ENCODE measurements at regions not wholly inside any gene's neighbourhood (a gene's known extent, or its start where the extent isn't known, plus 50 kb on each side); places are given as distances from the start of the nearest gene placed in this dataset.
"Not testable (repeated sequence)": the region's sequence is repeated elsewhere in the genome, so short reads cannot be mapped to it uniquely, and the experiment has no call there.

GRCh38 chr10:130350996-130351395 lies 214.8 kb downstream of the GLRX3 start:
- DNase-seq: no peak

DNA sequence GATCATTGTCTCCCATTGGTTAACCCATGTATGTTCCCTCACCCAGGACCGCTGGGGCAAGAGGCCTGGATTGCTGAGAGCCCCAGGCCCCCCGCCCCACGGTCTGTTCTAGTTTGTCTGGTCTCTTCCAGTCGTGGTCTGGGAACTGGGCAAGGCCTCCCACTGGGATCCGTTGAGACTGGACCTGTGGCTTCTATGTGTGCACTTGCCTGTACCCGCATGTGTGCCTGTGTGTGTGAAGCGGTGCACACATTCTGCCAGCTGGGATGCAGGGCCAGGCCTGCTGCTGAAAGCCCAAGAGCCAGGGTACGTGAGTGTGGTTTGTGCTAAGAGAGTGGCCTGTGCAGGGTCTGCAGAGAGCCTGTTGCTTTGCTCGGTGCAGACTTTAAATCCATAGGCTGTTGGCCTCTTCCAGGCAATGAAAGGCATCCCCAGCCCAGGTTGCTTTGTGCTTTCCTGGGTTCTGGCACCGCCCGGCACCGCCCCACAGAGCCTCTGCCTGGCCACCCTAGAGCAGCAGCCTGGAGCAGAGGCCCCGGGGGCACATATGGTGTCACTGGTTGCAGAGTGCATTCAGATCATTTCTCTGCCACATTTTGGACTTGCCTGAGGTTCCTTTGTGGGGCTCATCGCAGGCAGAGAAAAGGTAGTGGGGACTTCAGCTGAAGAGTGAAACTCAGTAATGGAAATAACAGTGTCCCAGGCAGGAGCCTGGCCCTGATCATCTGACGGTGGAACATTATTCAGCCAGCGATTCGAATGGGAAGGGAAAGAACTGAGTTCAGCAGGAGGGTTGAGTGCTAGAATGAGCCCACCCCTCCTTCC lies 215.5 kb downstream of the GLRX3 start:
- DNase-seq: no peak

- DNase-seq: no peak
These were observed 216.1 kb downstream of the GLRX3 start for GRCh38 chr10:130352291-130352645.

GRCh38 chr10:130353928-130354572 lies 217.9 kb downstream of the GLRX3 start:
- DNase-seq: no peak

GRCh38 chr10:130354573-130354954 lies 218.4 kb downstream of the GLRX3 start:
- no peak for DNase-seq

GRCh38 chr10:130354976-130355795 lies 219.0 kb downstream of the GLRX3 start:
- DNase-seq: no peak

- DNase-seq: not testable (repeated sequence)
These were observed 220.2 kb downstream of the GLRX3 start for GRCh38 chr10:130356429-130356828.

DNA sequence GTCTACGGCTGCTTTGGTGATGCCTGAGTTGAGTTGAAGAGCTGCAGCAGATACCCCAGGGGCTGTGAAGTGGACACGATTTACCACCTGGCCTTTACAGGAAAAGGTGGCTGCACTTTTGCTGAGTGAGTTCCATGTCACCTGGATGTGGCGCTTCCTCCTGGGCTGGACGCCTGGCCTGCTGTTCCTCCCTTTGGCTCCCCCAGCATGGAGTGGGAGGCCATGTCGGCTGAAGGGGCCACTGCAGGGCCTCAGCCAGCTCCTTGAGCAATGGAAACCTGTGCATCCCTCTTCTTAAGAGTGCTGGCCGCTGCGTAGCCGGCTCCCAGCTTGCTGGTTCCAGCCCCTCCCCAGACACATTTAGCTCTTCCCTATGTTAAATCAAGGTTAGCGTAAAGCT lies 221.0 kb downstream of the GLRX3 start:
- DNase-seq: no peak

GRCh38 chr10:130357951-130358350 lies 221.8 kb downstream of the GLRX3 start:
- no peak for DNase-seq

DNA sequence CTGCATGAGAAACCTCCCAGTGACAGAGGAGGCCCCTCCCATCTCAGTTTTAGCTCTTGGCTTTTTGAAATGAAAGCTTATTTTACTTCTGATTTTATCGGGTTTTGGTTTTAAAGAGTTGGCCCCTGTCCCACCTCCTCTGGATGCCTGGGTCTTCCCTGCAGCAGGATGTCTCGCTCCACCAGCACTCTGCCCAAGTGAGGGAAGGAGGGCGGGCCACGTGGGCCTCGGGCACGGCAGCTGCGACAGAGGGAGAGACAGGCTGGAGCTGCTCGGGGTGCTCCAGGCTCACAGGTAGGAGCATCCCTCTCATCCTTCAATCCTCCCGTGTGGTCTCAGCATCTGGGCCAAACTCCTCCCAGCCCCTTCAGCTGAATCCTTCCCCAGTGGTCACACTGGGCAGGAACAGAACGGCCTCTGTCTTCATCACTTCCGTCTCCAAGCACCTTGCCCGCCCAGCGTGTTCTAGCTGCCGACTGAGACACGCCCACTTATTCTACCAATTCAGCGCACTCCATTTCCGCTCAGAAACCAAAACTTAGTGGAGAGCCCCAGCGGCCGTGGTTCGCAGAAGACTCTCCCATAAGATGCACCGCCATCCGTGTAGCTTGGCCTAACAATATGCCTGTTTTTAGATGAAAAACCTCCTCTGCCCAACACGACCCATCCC lies 222.9 kb downstream of the GLRX3 start:
- no peak for DNase-seq

DNA sequence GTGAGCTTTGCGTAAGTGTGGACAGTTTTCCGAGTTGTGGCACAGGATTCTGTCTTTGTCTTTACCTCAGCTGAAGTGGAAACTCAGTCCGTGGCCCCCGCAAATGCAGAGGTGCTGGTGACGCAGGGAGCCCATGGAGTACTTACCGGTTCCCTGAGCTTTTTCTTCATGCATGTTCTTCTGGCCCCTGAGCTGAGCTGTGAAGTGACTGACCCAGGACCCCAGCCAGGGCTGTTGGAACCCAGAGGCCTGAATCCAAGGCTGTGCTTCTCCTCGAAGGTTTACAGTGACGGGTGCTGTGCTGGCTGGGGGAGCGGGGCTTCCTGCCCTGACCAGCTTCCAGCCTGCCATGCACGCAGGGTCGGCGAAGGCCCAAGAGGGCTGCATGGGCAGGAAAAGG lies 223.5 kb downstream of the GLRX3 start:
- DNase-seq: no peak

- DNase-seq: no peak
These were observed 224.7 kb downstream of the GLRX3 start for GRCh38 chr10:130360826-130361311.

GRCh38 chr10:130361351-130362105 lies 225.3 kb downstream of the GLRX3 start:
- DNase-seq: no peak

DNA sequence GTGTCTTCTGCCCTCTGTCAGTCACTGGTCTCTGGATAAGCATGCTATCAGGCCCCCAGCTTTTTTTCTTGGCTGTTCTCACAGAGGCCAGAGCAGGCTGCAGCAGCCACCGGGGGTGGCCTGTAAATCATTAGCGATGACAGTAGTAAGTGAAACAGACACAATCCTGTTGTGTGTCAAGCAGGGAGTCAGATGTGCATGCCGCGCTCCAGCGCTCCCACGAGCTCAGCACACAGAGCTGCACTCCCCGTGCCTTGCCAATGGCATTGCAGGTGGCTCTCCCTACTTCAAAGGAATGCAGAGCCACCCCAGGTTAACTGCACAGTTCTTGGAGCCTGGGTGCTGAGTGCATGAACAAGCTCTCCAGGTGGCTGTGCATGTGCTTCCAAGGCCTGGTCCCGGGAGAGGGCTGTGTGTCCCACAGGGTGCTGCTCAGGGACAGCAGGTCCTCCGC lies 226.1 kb downstream of the GLRX3 start:
- no peak for DNase-seq

GRCh38 chr10:130363051-130363450 lies 226.9 kb downstream of the GLRX3 start:
- no peak for DNase-seq

- DNase-seq: no peak
These were observed 227.8 kb downstream of the GLRX3 start for GRCh38 chr10:130363899-130364445.

- DNase-seq: no peak
These were observed 228.6 kb downstream of the GLRX3 start for GRCh38 chr10:130364631-130365411.

DNA sequence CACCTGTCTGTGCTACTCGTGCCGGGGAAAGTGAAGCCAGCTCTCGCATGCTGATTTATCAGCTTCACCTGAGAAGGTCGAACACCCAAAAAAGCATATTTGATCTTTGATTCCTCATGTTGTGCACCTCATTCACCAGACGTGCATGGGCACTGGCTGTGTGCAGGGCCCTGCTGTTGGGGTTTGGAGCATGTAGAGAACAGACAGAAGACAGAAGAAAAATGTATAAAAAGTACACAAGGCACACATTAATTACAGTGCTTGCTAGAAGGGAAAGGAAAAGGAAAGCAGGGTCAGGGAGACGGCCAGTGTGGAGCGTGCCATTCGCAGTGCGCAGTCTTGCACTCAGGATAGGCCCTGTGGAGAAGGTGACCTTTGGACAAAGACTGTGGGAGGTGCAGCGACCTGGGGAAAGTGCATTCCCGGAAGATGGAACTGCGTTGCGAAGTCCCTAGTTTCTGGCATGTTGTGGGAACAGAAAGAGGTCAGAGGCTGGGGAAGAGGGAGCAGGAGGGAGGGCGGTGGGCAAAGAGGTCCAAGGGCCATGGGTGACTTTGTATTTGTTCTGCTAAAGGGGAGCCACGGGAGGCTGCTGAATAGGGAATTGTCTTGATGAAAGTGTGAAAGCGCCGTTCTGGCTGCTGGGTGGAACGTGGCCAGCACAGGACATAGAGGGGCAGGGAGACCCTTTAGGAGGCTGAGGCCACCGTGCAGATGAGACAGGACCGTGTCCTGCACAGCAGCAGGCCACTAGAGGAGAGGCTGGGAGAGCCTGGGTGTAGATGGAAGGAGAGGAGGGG lies 232.8 kb downstream of the GLRX3 start:
- no peak for DNase-seq
